GM19397 (cell line): ENCODE measurements at regions not wholly inside any gene's neighbourhood (a gene's known extent, or its start where the extent isn't known, plus 50 kb on each side); places are given as distances from the start of the nearest gene placed in this dataset.
"Not testable (repeated sequence)": the region's sequence is repeated elsewhere in the genome, so short reads cannot be mapped to it uniquely, and the experiment has no call there.

ENCODE experiments used
- ATAC-seq: cut with Tn5 transposase; IDR thresholded peaks from one replicate; pipeline ENCODE4 v1.9.1; 2021; ENCODE audit warnings: mild to moderate bottlenecking, moderate library complexity; ENCODE audit not compliant: unreplicated experiment

DNA sequence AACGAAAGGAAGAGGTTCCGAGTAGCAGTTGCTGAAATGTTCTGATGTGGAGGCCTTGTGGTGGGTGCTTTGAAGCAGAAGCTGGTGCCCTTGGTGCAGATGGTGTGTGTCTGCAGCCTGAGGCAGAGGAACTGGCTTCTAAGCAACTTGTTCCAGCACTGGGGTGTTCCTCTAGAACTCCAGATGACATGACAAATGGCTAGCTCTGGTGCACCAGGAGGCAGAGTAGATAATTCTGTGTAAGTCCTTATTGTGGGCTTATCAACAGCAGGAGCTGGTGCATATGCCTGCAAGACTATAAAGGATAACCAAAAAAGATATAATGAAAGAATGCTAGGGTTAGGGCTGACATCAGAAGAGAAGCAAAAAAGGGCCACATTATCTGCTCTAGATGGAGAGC, 76.5 kb downstream of the ARL5B start:
- ATAC-seq, result no peak

DNA sequence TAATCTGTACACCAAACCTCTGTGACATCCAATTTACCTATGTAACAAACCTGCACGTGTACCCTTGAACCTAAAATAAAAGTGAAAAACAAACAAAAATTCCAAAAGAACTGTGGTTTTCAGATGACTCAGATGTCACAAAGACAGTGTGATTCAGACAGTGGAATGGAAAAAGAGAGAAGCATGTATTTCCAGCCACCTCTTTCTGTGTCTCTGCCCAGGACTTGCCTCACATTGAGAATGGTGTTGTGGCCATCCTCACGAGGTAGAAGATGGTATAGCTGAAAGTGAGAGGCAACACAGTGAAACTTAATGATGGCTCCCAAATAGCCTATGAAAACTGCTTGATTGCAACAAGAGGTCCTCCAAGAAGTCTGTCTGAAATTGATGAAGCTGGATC, 78.0 kb downstream of the ARL5B start:
- ATAC-seq, result no peak

DNA sequence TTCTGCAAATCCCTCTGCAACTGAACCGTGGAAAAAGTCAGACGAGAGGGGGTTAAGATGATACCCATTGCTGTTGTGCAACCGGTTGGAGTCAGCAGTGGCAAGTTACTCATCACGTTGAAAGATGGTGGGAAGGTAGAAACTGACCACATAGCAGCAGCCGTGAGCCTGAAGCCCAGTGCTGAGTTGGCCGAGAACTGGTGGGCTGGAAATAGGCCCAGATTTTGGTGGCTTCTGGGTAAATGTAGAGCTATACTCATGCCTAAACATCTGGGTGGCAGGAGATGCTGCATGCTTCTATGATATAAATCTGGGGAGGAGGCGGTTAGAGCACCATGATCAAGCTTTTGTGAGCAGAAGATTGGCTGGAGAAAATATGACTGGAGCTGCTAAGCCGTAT, 78.6 kb downstream of the ARL5B start:
- ATAC-seq, result no peak

DNA sequence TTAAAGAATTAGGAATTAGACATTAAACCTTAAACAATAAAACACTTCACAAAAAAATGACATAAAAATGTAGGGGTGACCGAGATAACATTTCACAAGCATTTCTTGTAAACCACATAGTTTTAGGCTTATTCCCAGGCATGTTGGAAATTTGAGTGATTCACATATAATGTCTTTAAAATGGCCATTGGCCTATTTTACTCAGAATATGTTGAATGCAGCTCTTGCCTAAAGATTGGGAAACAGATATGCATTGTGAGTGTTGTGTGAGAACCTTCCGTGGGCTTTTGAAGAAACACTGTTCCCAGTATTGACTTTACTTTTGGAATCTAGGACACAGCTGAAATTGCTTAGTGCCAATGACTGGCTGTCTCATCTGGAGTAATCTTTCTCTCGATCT, 79.6 kb downstream of the ARL5B start:
- no peak for ATAC-seq

DNA sequence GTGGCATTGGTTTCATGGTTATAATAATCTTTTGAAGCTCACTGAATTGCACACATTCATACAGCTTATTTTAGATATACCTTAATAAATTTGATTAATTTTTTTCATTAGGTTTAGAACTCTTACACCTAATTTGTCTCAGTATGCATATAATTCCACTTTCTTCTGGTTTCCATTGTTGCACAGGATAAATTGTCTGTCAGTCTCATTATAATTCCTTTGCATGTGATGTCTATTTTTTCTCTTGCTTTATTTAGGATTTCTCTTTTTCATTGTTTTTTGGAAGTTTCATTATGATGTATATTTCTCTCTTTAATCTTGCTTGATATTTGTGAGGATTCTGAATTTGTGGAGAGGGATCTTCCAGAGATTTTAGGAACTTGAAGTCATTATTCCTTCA, 84.7 kb downstream of the ARL5B start:
- no peak for ATAC-seq

DNA sequence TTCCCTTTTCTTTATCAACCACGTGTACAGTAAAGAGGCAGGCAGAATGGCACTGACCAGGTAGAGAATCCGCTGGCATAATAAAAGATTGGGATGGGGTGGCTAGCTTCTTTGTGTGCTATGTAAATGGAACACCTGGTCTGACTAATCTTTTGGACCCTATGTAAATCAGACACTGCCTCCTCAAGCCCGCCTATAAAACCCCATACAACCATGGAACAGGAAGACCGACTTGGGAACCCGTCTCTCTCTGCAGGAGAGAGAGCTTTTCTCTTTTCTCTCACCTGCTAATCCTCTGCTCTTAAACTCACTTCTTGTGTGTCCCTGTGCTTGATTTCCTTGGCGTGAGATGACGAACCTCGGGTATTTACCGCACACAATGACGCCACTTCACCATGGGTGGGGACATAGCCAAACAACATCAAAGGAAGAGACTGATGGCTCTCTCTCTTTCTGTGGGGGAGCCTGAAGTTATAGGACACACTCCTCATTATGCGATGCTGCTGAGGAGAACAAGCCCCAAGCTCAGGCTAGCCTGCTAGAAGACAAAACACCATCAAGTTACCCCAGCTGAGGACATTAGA, 94.2 kb downstream of the ARL5B start:
- ATAC-seq, result no peak

DNA sequence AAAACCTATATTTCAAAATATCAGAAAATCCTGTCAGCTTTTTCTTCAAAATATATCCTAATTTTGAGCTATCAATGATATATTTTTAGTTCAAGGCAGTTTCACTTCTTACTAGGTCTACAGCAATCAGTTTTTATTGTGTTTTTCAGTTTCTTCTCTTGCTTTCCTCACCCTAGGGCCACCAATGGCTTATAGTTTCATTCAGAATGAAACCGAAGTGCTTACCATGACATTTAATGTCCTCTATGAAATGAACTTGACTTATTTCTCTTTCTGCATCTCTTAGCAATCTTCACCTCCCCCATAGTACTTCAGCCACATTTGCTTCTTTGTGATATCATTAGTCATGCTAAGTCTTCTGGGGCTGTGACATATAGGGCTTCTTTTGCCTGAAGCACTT, 100.3 kb downstream of the ARL5B start:
- ATAC-seq, result peak; percentile 69

DNA sequence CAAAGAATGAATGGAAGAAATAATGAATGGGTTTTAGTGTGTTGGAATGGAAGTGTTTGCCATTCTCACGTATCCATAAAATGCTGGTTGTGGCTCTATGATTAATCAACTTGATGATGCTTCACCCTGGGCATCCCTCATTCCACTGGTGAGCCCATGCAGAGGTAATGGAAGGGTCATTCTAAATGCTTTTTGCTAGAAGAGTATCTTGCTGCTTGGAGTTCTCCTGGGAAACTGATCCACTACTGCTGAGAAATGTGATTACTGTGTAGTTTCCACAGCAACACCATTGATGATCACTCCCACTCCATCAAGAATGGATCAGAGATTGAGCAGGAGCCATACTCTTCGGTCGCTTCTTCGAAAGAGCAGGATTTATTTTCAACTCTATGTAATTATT, 101.6 kb downstream of the ARL5B start:
- ATAC-seq, result no peak

DNA sequence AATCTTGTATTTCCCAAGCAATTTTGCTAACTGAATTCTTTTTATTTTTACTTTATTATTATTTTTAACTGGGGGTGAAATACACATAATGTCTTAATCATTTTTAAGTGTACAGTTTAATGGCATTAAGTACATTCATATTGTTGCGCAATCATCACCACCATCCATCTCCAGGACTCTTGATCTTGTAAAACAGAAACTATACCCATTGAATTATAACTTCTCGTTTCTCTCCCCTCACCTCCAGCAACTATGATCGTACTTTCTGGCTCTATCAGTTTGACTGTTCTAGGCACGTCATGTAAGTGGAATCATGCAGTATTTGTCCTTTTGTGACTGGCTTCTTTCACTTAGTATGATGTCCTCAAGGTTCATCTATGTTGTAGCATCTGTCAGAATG, 108.8 kb downstream of the ARL5B start:
- ATAC-seq, result no peak

DNA sequence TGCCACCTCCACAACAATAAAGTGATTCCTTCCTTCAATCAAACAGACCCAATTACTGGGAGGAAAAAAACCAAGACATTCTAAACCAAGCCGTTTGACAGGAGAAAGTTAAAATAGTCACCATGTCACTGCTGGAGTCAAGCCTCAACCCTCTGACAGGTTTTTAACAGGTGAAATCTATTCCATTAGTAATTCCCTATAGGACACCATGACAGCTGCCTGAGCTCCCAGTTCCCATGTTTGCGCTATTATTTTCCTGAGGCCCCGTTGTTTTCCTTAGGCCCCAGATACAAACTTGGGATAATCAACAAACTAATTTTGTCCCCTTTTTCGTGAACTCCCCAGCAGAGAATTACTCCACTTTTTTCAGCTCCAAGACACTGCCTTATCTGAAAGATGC, 113.9 kb downstream of the ARL5B start:
- no peak for ATAC-seq

DNA sequence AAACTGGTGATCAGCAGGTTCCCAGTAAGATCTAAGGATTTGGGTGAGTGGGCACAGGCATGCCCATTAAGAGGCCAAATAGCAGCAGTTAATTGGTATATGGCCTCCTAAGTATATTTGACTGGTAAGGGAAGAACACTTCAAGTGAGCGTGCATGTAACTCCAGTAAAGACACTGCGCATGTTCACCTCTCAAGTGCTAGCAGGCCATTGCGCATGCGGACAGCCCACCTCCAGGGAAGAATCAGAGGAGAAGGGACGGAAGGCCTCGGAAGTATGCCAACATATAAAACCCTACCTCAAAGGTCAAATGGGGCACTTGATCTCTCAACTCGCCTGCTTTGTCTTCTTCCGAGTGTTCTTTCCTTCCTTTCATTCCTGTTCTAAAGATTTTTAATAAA, 118.0 kb downstream of the ARL5B start:
- ATAC-seq, result no peak

DNA sequence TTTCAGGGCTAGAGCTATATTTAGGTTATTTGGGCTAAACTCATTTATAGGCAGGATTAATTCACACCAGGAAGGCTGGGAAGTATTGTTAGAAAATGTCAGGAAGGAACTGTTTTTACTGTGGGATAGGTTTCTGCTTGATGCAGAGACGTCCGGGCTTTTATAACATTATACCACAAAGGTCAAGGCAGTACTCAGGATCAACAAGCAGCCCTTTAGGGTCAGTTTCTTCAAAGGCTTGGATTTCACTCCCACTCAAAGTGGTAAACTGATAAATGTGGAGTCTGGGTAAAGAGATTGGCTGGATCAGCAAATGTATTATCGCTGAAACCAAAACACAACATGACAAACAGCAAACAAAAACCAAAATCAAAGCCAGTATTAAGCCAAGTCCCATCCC, 127.2 kb downstream of the ARL5B start:
- no peak for ATAC-seq

DNA sequence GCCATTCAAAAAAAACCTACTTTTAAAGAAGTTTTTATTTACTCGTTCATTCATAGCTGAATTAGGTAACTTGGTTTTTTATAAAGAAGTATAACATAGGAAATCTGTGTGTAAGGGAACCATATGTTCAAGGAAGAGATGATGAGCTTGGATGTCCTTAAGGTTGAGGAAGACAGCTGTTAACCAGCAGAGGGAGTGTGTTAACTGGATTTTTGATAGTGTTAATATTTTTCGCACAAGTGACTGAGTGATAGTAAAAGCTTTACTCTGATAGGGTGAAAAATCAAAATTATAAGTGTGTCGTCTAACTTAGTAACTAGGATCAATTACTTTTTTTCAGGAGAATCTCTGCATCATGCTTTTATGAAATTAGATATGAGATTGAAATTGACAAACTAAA, 134.7 kb downstream of the ARL5B start:
- ATAC-seq, result no peak

DNA sequence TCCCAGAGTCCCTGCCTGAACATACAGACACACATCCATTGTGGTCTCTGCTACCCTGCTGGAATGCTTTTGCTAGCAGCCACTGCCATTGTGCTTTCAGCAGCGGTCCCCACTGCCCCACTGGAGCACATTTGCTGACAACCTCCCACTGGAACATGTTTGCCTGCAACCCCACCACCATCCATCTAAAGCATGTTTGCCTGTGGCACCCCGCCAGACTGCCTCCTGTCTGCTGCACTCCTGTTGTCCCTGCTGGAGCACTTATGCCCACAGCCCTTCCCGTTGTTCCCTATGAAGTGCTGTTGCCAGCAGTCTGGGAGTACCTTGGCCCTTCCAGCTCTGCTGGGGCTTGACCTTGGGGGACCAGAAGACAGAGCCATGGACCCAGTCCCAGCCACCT, 136.3 kb downstream of the ARL5B start:
- no peak for ATAC-seq

DNA sequence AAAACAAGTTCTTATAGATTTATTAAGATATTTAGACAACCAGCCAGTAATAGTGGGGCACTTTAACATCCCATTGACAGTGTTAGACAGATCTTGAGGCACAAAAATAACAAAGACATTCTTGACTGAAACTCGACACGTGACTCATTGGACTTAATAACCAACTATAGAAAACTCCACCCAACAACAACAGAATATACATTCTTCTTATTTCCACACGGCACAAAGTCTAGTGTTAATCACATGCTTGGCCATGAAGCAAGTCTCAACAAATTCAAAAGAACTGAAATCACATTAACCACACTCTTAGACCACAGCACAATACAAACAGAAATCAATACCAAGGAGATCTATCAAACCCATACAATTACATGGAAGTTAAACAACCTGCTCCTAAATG, 138.1 kb downstream of the ARL5B start:
- no peak for ATAC-seq

DNA sequence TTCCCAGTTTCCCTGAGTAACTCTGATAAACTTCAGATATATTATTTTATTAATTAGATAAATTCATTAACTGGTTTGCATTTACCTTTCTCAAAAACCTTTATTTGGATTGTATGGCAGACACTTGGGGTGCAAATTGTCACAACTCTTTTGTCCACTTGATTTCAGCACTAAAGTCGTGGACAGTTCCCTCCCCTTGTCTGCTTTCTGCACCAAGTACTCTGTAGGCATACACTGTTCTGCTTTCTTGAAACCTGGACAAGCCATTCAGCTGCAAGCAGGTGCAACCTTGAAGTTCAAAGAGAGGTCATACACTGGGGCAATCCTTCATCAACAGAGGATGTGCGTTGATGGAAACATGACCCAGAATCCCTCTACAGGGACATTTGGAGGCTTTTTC, 162.9 kb downstream of the ARL5B start:
- no peak for ATAC-seq

DNA sequence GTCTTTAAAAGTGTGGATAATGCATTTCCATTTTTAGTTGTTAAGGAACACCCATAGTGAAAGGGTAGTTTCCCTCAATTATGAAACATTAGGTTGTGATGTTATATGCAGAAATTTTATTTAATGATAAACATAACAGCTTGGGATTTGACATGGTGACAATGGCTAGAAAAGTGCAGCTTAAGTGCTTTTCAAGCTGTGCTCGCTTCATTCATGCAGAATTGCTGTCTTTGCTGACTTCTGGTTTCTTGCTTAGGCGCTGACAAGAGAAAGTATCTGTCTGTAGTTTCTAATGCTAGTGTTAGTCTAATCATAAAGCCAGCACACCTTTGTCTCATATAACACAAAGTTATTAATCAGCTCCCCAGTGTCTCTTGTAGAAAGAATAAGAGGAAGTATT, 170.0 kb downstream of the ARL5B start:
- no peak for ATAC-seq

DNA sequence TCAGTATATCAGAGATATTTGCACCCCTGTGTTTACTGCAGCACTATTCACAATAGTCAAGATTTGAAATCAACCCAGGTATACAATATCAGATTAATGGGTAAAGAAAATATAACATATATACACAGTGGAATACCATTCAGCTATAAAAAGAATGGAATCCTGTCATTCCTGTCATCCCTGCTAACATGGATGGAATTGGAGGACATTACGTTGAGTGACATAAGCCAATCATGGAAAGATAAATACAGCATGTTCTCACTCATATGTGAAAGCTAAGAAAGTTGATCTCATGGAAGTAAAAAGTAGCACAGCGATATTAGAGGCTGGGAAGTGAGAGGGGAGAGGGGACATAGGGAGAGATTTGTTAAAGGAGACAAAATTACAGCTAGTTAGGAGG, 171.0 kb downstream of the ARL5B start:
- ATAC-seq, result no peak

DNA sequence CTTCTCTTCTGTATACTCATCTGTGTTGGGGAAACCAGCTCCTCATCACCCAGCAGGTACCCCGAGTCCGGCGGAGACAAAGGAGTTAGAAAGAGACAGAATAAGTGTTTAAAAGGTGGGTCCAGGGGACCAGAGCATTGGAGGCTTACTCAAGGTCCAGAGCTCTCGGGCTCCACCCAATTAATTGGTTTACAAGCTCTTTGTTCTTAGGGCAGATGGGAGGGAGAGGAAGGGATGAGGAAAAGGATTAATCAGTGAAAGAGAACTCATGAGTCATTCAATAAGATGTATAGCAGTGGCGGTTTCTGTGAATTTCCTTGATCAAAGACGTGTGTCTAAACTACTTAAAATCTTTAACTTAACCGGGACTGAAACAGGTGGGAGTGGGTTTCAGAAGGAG, 192.0 kb upstream of the MALRD1 start:
- ATAC-seq, result not testable (repeated sequence)

DNA sequence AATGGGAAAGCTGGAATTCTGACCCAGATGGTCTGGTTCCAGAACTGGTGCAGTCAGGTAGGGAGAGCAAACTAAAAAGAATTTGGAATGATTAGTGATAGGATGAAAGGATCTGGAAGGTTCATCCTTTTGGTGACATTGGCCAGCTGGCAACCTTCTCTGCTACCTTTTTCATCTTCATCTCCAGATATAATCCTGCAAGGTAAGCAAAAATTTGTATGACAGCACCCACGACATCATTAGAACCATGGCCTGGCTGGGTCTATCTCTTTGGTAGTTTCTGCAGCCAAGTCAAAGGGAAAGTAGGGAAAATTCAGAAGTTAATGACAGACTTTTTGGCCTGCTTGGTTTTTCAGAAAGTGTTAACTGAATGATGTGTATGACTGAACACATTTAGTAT, 188.9 kb upstream of the MALRD1 start:
- ATAC-seq, result no peak

DNA sequence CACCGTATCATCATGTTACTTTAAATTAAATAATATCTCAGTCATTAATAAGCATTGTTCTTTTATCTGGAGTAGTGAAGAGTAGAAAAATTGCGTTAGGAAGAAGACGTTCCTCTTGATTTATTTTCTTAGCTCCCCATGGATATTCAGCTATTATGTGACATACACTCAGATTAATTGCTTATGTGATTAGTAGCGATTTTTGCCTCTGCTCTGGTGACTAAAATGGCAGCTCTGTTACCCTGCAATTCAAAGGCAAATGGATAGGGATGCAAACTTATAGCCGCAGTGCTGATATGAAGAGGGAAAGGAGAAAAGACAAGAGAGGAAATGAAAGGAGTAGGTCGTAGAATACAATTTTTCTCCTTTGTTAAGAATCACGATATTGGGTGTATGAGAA, 188.4 kb upstream of the MALRD1 start:
- no peak for ATAC-seq

DNA sequence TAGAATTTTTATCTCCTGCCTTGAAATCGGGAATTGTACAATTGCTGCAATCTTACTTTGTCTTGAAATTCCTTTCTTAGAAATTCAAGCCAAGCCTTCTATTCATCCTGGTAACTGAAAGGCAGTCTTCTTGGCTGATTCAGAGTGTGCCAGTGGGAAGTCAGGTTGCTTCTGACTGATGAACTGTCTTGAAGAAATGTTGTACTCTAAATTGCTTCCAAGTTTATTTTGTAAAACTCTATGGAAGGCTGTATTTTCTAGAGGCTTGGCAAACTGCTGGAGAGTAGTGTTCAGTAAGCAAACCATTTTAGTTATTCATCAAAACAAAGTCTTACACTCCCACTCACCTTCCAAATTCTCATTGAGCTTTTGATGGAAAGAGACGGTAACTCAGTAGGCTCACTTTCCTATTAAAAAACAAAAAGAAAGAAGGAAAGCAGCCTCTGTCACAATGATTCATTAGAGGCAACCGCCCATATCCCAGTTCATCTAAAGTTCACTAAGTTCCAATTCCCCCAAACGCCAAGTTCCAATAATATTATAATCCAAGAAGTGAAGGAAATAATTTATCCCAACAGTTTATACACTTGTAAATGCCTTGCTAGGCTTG, 187.9 kb upstream of the MALRD1 start:
- no peak for ATAC-seq

DNA sequence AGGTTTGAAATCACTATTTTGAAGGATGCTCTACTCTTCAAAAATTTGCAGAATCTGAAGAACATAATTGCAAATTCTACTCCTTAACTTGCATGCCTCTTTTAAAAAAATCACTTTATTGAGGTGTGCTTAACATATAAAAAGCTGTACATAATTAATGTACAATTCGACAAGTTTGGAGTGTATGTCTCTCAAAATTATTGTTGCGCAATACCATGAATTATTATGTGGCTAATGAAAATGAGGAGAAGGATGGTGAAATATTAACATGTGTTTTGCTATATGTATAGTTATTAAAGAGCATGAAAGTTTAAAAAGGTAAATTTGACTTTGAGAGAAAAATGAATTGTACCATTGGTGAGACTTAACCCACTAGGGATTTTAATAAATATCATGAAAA, 187.2 kb upstream of the MALRD1 start:
- ATAC-seq, result no peak
